ENCODE measurements at regions not wholly inside any gene's neighbourhood (a gene's known extent, or its start where the extent isn't known, plus 50 kb on each side); places are given as distances from the start of the nearest gene placed in this dataset.

GRCh38 chr17:36675250-36675649 is 73.9 kb downstream of the MRM1 start:
- H3K36me3 ChIP-seq (ENCODE audit: control insufficient read depth in 3 of 3, insufficient read depth in 3 of 3, low read length in 3 of 3), result no peaks in the 10 kb centered on the region
- no peak overlapping the region for H3K9ac ChIP-seq (ENCODE audit: low read depth in 1 of 3, low read length in 3 of 3)
- no peak overlapping the region for H3K27ac ChIP-seq (ENCODE audit: low read depth, low read length)
- H3K4me3 ChIP-seq (ENCODE audit: low read length in 3 of 3), result no peak overlapping the region
- H3K27me3 ChIP-seq (ENCODE audit: control insufficient read depth in 3 of 3, insufficient read depth in 3 of 3, low read length in 3 of 3), result peaks cover 4 to 35% (median 6%) of the 10 kb centered on the region in 3 donors
- H3K9me3 ChIP-seq (ENCODE audit: control insufficient read depth in 3 of 3, low read length in 3 of 3), result no peaks in the 10 kb centered on the region
- H3K4me1 ChIP-seq (ENCODE audit: control insufficient read depth in 3 of 3, insufficient read depth in 3 of 3, low read length in 3 of 3), result no peaks in the 10 kb centered on the region

DNA sequence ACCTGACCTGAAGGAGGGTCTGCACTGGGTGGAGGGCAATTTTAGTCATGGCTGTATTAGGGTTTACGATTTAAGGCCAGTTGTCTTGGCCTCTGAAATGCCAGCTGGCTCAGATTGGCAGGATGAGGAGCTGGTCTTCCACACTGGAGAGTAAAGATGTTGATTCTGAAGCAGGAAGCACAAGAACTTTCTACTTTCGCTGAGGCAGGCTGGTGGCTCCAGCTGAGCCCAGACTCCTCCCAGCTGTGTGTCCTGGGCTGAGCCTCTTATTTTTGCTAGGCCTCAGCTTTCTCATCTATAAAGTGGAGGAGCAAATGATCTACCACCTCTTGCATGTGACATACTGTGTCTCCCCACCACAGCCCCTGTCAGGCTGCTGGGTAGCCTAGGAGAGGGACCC is 74.4 kb downstream of the MRM1 start:
- Histone ChIP-seq H3K9me3 (ENCODE audit: control insufficient read depth in 3 of 3, low read length in 3 of 3) (no peaks in the 10 kb centered on the region), H3K4me3 (ENCODE audit: low read length in 3 of 3) (no peak overlapping the region), H3K27ac (ENCODE audit: low read depth, low read length) (no peak overlapping the region), H3K36me3 (ENCODE audit: control insufficient read depth in 3 of 3, insufficient read depth in 3 of 3, low read length in 3 of 3) (no peaks in the 10 kb centered on the region), H3K4me1 (ENCODE audit: control insufficient read depth in 3 of 3, insufficient read depth in 3 of 3, low read length in 3 of 3) (no peaks in the 10 kb centered on the region), H3K9ac (ENCODE audit: low read depth in 1 of 3, low read length in 3 of 3) (no peak overlapping the region), H3K27me3 (ENCODE audit: control insufficient read depth in 3 of 3, insufficient read depth in 3 of 3, low read length in 3 of 3) (peaks cover 4 to 35% (median 10%) of the 10 kb centered on the region in 3 donors)

DNA sequence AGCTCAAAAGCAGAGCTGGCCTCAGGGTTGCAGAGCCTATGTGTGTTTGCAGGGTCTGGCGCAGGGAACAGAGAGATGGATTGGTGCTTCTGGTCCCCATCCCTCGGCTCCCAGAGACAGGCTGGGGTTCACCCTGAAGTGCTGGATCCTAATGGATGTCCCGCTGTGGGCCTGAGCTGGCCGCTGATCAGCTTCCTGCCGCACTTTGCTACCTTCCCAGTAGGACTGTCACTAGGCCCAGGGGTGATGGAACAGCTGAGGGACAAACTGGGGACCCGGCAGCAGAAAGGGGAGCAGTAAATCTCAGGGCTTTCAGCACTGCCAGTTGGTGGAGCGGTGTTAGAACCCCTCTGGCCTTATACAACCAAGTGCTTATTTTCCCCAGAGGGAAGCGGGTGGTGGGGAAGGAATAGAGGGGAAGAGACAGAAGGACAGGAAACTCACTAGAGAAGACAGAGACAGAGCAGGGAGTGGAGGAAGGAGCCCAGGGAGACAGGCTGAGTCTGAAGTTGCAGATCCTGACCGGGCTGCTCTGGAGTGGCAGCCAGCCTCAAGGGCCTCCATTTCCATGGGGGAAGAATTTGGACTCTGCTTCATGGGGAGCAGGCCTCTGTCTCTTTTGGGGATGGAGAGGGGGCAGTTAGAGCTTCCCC is 78.6 kb downstream of the MRM1 start:
- no peak overlapping the region for H3K4me3 ChIP-seq (ENCODE audit: low read length in 3 of 3)
- no peak overlapping the region for H3K27ac ChIP-seq (ENCODE audit: low read depth, low read length)
- peaks cover 0 to 26% (median 10%) of the 10 kb centered on the region in 3 donors for H3K27me3 ChIP-seq (ENCODE audit: control insufficient read depth in 3 of 3, insufficient read depth in 3 of 3, low read length in 3 of 3)
- no peaks in the 10 kb centered on the region for H3K36me3 ChIP-seq (ENCODE audit: control insufficient read depth in 3 of 3, insufficient read depth in 3 of 3, low read length in 3 of 3)
- H3K9me3 ChIP-seq (ENCODE audit: control insufficient read depth in 3 of 3, low read length in 3 of 3), result no peaks in the 10 kb centered on the region
- no peak overlapping the region for H3K9ac ChIP-seq (ENCODE audit: low read depth in 1 of 3, low read length in 3 of 3)
- H3K4me1 ChIP-seq (ENCODE audit: control insufficient read depth in 3 of 3, insufficient read depth in 3 of 3, low read length in 3 of 3), result no peaks in the 10 kb centered on the region

DNA sequence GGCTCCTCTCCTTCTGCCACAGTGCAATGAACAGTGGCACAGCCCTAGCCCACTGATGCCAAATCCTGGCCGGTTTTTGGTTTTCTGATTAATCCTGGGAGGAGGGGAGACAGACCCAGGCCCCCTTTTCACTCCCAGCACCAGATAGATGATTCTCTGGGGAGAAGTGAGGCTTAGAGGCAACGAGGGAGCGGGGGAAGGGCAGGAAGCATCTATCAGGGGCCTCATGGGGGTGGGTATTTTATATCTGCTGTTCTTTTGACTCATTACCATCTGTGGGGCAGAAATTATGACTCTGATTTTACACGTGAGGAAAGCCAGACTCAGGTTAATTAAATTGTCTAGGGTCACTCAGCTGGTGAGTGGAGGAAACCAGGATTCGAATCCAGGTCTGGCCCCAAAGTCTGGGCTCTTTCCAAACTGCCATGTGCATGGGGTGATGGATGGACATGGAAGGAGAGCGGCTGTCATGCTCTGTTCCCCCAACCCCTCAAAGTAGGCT is 79.4 kb downstream of the MRM1 start:
- peaks cover 0 to 19% (median 12%) of the 10 kb centered on the region in 3 donors for H3K27me3 ChIP-seq (ENCODE audit: control insufficient read depth in 3 of 3, insufficient read depth in 3 of 3, low read length in 3 of 3)
- H3K27ac ChIP-seq (ENCODE audit: low read depth, low read length), result no peak overlapping the region
- no peaks in the 10 kb centered on the region for H3K4me1 ChIP-seq (ENCODE audit: control insufficient read depth in 3 of 3, insufficient read depth in 3 of 3, low read length in 3 of 3)
- H3K36me3 ChIP-seq (ENCODE audit: control insufficient read depth in 3 of 3, insufficient read depth in 3 of 3, low read length in 3 of 3), result no peaks in the 10 kb centered on the region
- H3K9ac ChIP-seq (ENCODE audit: low read depth in 1 of 3, low read length in 3 of 3), result no peak overlapping the region
- no peak overlapping the region for H3K4me3 ChIP-seq (ENCODE audit: low read length in 3 of 3)
- no peaks in the 10 kb centered on the region for H3K9me3 ChIP-seq (ENCODE audit: control insufficient read depth in 3 of 3, low read length in 3 of 3)

DNA sequence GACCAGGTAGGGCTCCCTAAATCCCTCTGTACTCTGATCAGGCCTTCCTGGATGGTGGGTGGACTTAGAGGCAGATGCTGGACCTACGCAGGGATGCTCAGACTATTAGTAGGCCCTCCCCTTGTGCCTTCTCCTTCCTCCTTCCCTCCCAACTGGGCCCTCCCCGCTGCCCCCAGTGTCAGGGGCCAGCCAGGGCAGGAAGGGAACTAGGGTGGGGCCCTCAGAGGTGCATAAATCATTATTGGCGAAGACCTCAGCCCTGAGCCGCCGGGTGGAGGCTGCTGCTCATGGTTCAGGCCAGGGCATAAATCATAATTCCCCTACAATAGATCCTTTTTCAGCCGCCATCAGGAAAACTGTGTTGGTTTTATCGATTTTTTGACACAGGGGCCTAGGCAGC is 81.4 kb downstream of the MRM1 start:
- H3K27ac ChIP-seq (ENCODE audit: low read depth, low read length), result no peak overlapping the region
- H3K4me3 ChIP-seq (ENCODE audit: low read length in 3 of 3), result no peak overlapping the region
- H3K4me1 ChIP-seq (ENCODE audit: control insufficient read depth in 3 of 3, insufficient read depth in 3 of 3, low read length in 3 of 3), result no peaks in the 10 kb centered on the region
- no peak overlapping the region for H3K9ac ChIP-seq (ENCODE audit: low read depth in 1 of 3, low read length in 3 of 3)
- no peaks in the 10 kb centered on the region for H3K36me3 ChIP-seq (ENCODE audit: control insufficient read depth in 3 of 3, insufficient read depth in 3 of 3, low read length in 3 of 3)
- H3K9me3 ChIP-seq (ENCODE audit: control insufficient read depth in 3 of 3, low read length in 3 of 3), result no peaks in the 10 kb centered on the region
- peaks cover 13 to 17% (median 14%) of the 10 kb centered on the region in 3 donors for H3K27me3 ChIP-seq (ENCODE audit: control insufficient read depth in 3 of 3, insufficient read depth in 3 of 3, low read length in 3 of 3)

DNA sequence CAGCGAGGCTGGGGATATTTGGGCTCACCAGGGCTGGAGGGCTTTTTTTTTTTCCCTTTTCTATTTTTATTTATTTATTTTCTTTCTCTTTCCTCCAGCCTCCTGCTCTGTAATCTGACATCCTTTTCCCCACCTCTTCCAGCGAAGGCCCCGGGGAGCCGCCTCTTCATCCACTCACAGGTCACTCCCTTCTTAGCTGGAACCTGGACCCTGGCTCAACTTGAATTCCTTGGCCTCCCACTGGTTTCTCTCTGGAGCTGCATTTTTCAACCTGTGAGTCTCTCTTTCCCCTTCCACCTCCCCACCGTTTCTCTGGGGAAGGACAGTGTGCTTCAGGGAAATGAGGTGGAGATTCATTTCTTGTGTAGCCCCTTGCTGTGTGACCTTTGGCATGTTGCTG is 82.0 kb downstream of the MRM1 start:
- H3K9ac ChIP-seq (ENCODE audit: low read depth in 1 of 3, low read length in 3 of 3), result no peak overlapping the region
- no peaks in the 10 kb centered on the region for H3K36me3 ChIP-seq (ENCODE audit: control insufficient read depth in 3 of 3, insufficient read depth in 3 of 3, low read length in 3 of 3)
- peaks cover 13 to 17% (median 14%) of the 10 kb centered on the region in 3 donors for H3K27me3 ChIP-seq (ENCODE audit: control insufficient read depth in 3 of 3, insufficient read depth in 3 of 3, low read length in 3 of 3)
- H3K4me1 ChIP-seq (ENCODE audit: control insufficient read depth in 3 of 3, insufficient read depth in 3 of 3, low read length in 3 of 3), result no peaks in the 10 kb centered on the region
- H3K9me3 ChIP-seq (ENCODE audit: control insufficient read depth in 3 of 3, low read length in 3 of 3), result no peaks in the 10 kb centered on the region
- H3K4me3 ChIP-seq (ENCODE audit: low read length in 3 of 3), result no peak overlapping the region
- H3K27ac ChIP-seq (ENCODE audit: low read depth, low read length), result no peak overlapping the region

GRCh38 chr17:36684134-36684533 is 82.8 kb downstream of the MRM1 start:
- Histone ChIP-seq H3K36me3 (ENCODE audit: control insufficient read depth in 3 of 3, insufficient read depth in 3 of 3, low read length in 3 of 3) (no peaks in the 10 kb centered on the region), H3K27ac (ENCODE audit: low read depth, low read length) (no peak overlapping the region), H3K9me3 (ENCODE audit: control insufficient read depth in 3 of 3, low read length in 3 of 3) (no peaks in the 10 kb centered on the region), H3K9ac (ENCODE audit: low read depth in 1 of 3, low read length in 3 of 3) (no peak overlapping the region), H3K27me3 (ENCODE audit: control insufficient read depth in 3 of 3, insufficient read depth in 3 of 3, low read length in 3 of 3) (peaks cover 13 to 16% (median 14%) of the 10 kb centered on the region in 3 donors), H3K4me1 (ENCODE audit: control insufficient read depth in 3 of 3, insufficient read depth in 3 of 3, low read length in 3 of 3) (no peaks in the 10 kb centered on the region), H3K4me3 (ENCODE audit: low read length in 3 of 3) (no peak overlapping the region)

- Histone ChIP-seq H3K4me1 (ENCODE audit: control insufficient read depth in 3 of 3, insufficient read depth in 3 of 3, low read length in 3 of 3) (no peaks in the 10 kb centered on the region), H3K9ac (ENCODE audit: low read depth in 1 of 3, low read length in 3 of 3) (no peak overlapping the region), H3K27me3 (ENCODE audit: control insufficient read depth in 3 of 3, insufficient read depth in 3 of 3, low read length in 3 of 3) (peaks cover 14 to 21% (median 16%) of the 10 kb centered on the region in 3 donors), H3K9me3 (ENCODE audit: control insufficient read depth in 3 of 3, low read length in 3 of 3) (no peaks in the 10 kb centered on the region), H3K27ac (ENCODE audit: low read depth, low read length) (no peak overlapping the region), H3K4me3 (ENCODE audit: low read length in 3 of 3) (no peak overlapping the region), H3K36me3 (ENCODE audit: control insufficient read depth in 3 of 3, insufficient read depth in 3 of 3, low read length in 3 of 3) (no peaks in the 10 kb centered on the region)
Observed at GRCh38 chr17:36686123-36686669, 84.8 kb downstream of the MRM1 start.

DNA sequence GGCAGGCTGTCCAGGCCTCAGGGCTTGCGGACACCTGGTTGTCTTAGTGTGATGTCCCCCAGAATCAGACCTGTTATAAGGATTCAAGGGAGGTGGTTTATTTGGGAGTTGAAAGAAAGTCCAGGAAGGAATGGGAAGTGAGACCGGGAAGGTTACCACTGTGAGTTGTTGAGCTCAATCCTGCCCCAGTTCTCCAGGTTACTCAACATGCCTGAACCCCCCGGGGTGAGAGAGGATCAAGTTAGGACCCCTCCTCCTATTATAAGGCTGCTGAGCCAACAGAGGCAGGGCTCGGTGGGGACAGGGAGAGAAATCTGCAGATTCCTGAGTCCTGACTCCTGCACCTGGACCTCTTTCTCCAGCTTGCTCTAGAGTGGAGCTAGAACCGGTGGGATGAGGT is 86.4 kb downstream of the MRM1 start:
- no peaks in the 10 kb centered on the region for H3K4me1 ChIP-seq (ENCODE audit: control insufficient read depth in 3 of 3, insufficient read depth in 3 of 3, low read length in 3 of 3)
- no peaks in the 10 kb centered on the region for H3K9me3 ChIP-seq (ENCODE audit: control insufficient read depth in 3 of 3, low read length in 3 of 3)
- H3K9ac ChIP-seq (ENCODE audit: low read depth in 1 of 3, low read length in 3 of 3), result no peak overlapping the region
- H3K27me3 ChIP-seq (ENCODE audit: control insufficient read depth in 3 of 3, insufficient read depth in 3 of 3, low read length in 3 of 3), result peaks cover 14 to 23% (median 16%) of the 10 kb centered on the region in 3 donors
- no peak overlapping the region for H3K4me3 ChIP-seq (ENCODE audit: low read length in 3 of 3)
- no peaks in the 10 kb centered on the region for H3K36me3 ChIP-seq (ENCODE audit: control insufficient read depth in 3 of 3, insufficient read depth in 3 of 3, low read length in 3 of 3)
- no peak overlapping the region for H3K27ac ChIP-seq (ENCODE audit: low read depth, low read length)

DNA sequence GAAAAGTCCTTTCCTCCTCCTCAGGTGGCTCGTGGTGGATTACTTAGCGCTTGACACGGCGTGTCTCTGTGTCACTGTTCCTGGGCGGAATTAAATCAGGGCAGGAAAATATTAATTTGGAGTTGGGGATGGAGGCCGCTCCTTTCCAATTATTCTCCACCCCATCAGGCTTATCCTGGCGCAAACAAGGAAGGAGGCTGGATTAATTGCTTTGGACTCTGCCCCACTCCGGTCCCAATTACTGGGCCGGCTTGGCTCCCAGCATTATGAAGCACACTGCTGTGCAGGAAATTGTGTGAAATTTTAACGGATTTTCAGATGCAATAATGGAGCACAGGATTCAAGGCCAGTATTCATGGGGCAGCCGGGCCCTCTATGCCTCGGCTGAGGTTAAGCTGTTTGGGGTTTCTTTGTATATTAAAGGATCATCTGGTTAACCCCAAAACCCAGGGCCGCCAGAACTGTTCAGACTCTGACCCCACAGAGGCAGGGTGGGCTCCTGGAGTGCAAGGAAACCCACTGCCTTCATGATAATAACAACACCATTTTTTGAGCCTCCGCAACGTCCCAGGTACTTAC is 87.8 kb downstream of the MRM1 start:
- Histone ChIP-seq H3K4me3 (ENCODE audit: low read length in 3 of 3) (no peak overlapping the region), H3K9me3 (ENCODE audit: control insufficient read depth in 3 of 3, low read length in 3 of 3) (no peaks in the 10 kb centered on the region), H3K9ac (ENCODE audit: low read depth in 1 of 3, low read length in 3 of 3) (no peak overlapping the region), H3K4me1 (ENCODE audit: control insufficient read depth in 3 of 3, insufficient read depth in 3 of 3, low read length in 3 of 3) (no peaks in the 10 kb centered on the region), H3K27me3 (ENCODE audit: control insufficient read depth in 3 of 3, insufficient read depth in 3 of 3, low read length in 3 of 3) (peaks cover 14 to 24% (median 16%) of the 10 kb centered on the region in 3 donors), H3K27ac (ENCODE audit: low read depth, low read length) (no peak overlapping the region), H3K36me3 (ENCODE audit: control insufficient read depth in 3 of 3, insufficient read depth in 3 of 3, low read length in 3 of 3) (no peaks in the 10 kb centered on the region)

Data from skeletal muscle tissue (tissue), 3 donors.